AG10803 (cell line): ENCODE measurements at regions not wholly inside any gene's neighbourhood (a gene's known extent, or its start where the extent isn't known, plus 50 kb on each side); places are given as distances from the start of the nearest gene placed in this dataset.

Experiments used
- DNase-seq: peaks from one replicate; pipeline ENCODE4 v3.0.0; 2010; ENCODE audit warnings: low read depth
- H3K4me3 ChIP-seq: 2 replicates; pipeline ENCODE4 v1.5.1; 2011; ENCODE audit warnings: mild to moderate bottlenecking, low read length, control low read depth
- CTCF ChIP-seq: conservative IDR thresholded peaks from 2 replicates; pipeline ENCODE4 v1.5.1; 2011; ENCODE audit warnings: mild to moderate bottlenecking, low read length, control low read depth, inconsistent platforms

DNA sequence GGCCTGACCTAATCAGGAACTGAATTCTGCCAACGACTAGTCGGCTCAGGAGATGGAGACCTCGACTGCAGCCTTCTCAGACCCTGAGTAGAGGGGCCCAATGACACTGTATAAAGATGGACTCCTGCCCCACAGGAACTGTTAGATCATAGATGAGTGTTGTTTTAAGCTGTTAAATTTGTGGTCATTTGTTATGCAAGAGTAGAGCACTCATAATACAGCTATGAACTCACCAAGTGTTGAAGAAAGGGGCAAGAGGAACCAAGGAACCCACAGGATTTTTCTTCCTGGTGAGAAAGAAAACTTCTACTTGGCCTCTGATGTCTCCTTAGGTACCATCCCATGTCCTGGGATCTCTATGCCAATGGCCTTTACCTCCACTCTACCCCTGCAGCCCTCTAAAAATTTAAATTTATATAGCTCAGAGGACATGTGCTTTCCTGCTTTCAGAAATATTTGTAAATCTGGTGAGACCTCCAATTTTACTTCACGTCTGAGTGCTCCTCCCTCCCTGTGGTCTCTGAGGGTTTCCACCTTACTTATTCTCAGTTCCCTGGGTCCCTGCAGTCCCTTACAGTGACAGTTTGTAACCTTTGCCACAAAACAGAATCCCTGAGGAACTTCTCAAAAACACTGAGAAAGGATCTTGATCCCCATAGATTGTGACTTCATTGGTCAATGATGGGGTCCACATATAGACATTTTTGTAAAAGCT is 256.3 kb upstream of the ARHGAP20 start:
- DNase-seq = peak; percentile 37
- H3K4me3 ChIP-seq = no peak overlapping the region
- TF ChIP-seq CTCF = no peak

- DNase-seq = no peak
- no peak overlapping the region for H3K4me3 ChIP-seq
- no peak for TF ChIP-seq CTCF
Measured at GRCh38 chr11:110966131-110966530, 253.9 kb upstream of the ARHGAP20 start.

GRCh38 chr11:110962921-110963320 is 250.7 kb upstream of the ARHGAP20 start:
- DNase-seq = no peak
- no peak for TF ChIP-seq CTCF
- H3K4me3 ChIP-seq = no peak overlapping the region

- DNase-seq = no peak
- TF ChIP-seq CTCF = no peak
- no peak overlapping the region for H3K4me3 ChIP-seq
Measured at GRCh38 chr11:110960167-110960566, 247.9 kb upstream of the ARHGAP20 start.

DNA sequence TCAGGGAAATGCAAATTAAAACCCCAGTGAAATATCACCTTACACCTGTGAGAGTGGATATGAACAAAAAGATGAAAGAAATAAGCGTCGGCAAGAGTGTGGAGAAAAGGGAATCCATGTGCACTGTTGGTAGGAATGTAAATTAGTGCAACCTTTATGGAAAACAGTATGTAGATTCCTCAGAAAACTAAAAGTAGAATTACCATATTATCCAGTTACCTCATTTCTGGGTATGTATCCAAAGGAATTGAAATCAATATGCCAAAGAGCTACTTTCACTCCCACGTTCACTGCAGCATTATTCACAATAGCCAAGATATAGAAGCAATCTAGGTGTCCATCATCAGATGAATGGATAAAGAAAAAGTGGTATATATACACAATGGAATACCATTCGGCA is 246.0 kb upstream of the ARHGAP20 start:
- no peak for DNase-seq
- H3K4me3 ChIP-seq = no peak overlapping the region
- TF ChIP-seq CTCF = no peak

DNA sequence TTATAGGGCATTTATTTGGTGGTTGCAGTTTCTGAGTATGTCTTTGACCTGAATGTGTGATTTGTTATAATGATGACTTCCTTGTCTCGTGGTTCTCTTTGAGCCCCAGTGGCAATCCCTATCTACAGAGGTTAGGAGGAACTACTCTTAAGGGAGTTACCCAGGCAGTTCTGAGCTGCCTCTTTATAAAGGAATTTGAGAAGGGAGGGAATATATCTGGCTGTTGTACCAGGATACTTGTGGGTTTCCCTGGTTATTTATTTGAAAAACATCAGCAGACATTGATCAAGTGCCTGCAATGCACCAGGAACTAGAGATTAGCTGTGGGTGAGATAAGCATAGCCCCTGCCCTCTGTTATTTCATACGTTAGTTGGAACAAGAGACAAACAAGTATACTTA is 243.5 kb upstream of the ARHGAP20 start:
- no peak for TF ChIP-seq CTCF
- H3K4me3 ChIP-seq = no peak overlapping the region
- DNase-seq = no peak

GRCh38 chr11:110951950-110952503 is 239.8 kb upstream of the ARHGAP20 start:
- H3K4me3 ChIP-seq = no peak overlapping the region
- DNase-seq = no peak
- no peak for TF ChIP-seq CTCF
